Hepatocyte (in vitro differentiated cells): ENCODE measurements at regions not wholly inside any gene's neighbourhood (a gene's known extent, or its start where the extent isn't known, plus 50 kb on each side); places are given as distances from the start of the nearest gene placed in this dataset.

ENCODE experiments used
- DNase-seq: peaks from one replicate; pipeline ENCODE4 v3.0.0-alpha.2; 2016; ENCODE audit warnings: low spot score
- H2AFZ ChIP-seq: fragments of 200-600 bp; sonication (generic); 2 replicates; pipeline ENCODE4 v1.6.0; 2016; ENCODE audit warnings: antibody characterized with exemption, mild to moderate bottlenecking
- H3K27ac ChIP-seq: fragments of 200-600 bp; sonication (generic); 2 replicates; pipeline ENCODE4 v1.5.1; 2016; ENCODE audit warnings: mild to moderate bottlenecking
- H3K27me3 ChIP-seq: fragments of 200-600 bp; sonication (generic); 2 replicates; pipeline ENCODE4 v1.6.1; 2016
- H3K36me3 ChIP-seq: fragments of 200-600 bp; sonication (generic); replicated peaks from 2 replicates; pipeline ENCODE4 v1.5.1; 2016; ENCODE audit warnings: low read depth; ENCODE audit not compliant: insufficient read depth
- H3K4me1 ChIP-seq: fragments of 200-600 bp; sonication (generic); 2 replicates; pipeline ENCODE4 v1.5.1; 2016; ENCODE audit warnings: mild to moderate bottlenecking, moderate library complexity; ENCODE audit not compliant: insufficient read depth
- H3K4me2 ChIP-seq: fragments of 200-600 bp; sonication (generic); 2 replicates; pipeline ENCODE4 v1.6.0; 2016
- H3K4me3 ChIP-seq: fragments of 200-600 bp; sonication (generic); 2 replicates; pipeline ENCODE4 v1.5.1; 2016; ENCODE audit warnings: mild to moderate bottlenecking
- H3K79me2 ChIP-seq: fragments of 200-600 bp; sonication (generic); 2 replicates; pipeline ENCODE4 v1.6.0; 2017; ENCODE audit warnings: mild to moderate bottlenecking
- H3K9me2 ChIP-seq: fragments of 200-600 bp; sonication (generic); replicated peaks from 2 replicates; pipeline ENCODE4 v1.6.0; 2017; ENCODE audit warnings: mild to moderate bottlenecking; ENCODE audit not compliant: insufficient read depth
- H3K9me3 ChIP-seq: fragments of 200-600 bp; sonication (generic); 2 replicates; pipeline ENCODE4 v1.5.1; 2016; ENCODE audit warnings: low read depth, mild to moderate bottlenecking
- H4K20me1 ChIP-seq: fragments of 200-600 bp; sonication (generic); 2 replicates; pipeline ENCODE4 v1.6.0; 2016; ENCODE audit warnings: mild to moderate bottlenecking; ENCODE audit not compliant: insufficient read depth, poor library complexity, severe bottlenecking
- EZH2 ChIP-seq: fragments of 200-600 bp; sonication (generic); IDR thresholded peaks from 2 replicates; pipeline ENCODE4 v1.6.1; 2016; ENCODE audit warnings: antibody characterized with exemption, mild to moderate bottlenecking, borderline replicate concordance
- EZH2phosphoT487 ChIP-seq: fragments of 200-600 bp; sonication (generic); IDR thresholded peaks from one replicate; pipeline ENCODE4 v1.6.1; 2018; ENCODE audit warnings: antibody characterized with exemption, mild to moderate bottlenecking, low read depth, moderate library complexity; ENCODE audit not compliant: unreplicated experiment, severe bottlenecking
- WGBS: methylation state at CpG from one replicate; pipeline ENCODE4 v1.1.6; 2016; ENCODE audit warnings: low lambda C conversion rate; ENCODE audit errors: missing lambda C conversion rate; 5-methylcytosine and 5-hydroxymethylcytosine counted together
- TF ChIP-seq, protein P1 (sequence below): fragments of 200-600 bp; sonication (generic); IDR thresholded peaks from 2 replicates; pipeline ENCODE4 v1.5.1; 2016; ENCODE audit warnings: antibody characterized with exemption, mild to moderate bottlenecking; ENCODE audit not compliant: poor library complexity

DNA sequence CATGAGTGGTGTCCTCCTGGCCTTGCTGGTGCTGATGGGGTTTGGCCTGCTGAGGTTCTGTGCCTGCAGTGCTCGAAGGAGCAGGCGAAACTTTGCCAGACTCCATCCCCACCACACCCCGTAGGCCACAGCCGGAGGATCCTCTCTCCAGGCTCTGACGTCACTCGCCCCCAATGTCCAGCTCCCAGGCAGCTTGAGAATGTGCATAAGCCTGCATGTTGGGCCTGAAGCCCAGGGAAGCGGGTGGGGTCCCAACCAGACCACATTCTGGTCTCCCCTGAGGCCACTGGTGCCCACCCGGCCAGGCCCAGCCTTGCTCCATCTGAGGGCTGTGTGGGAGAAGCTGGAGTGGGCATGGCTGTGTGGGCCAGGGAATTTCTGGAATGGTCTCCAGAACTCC is 109.8 kb downstream of the ASB7 start:
- H3K9me3 ChIP-seq, result no peaks in the 10 kb centered on the region
- H4K20me1 ChIP-seq, result no peaks in the 10 kb centered on the region
- no peak for TF ChIP-seq EZH2
- TF ChIP-seq, protein P1, sequence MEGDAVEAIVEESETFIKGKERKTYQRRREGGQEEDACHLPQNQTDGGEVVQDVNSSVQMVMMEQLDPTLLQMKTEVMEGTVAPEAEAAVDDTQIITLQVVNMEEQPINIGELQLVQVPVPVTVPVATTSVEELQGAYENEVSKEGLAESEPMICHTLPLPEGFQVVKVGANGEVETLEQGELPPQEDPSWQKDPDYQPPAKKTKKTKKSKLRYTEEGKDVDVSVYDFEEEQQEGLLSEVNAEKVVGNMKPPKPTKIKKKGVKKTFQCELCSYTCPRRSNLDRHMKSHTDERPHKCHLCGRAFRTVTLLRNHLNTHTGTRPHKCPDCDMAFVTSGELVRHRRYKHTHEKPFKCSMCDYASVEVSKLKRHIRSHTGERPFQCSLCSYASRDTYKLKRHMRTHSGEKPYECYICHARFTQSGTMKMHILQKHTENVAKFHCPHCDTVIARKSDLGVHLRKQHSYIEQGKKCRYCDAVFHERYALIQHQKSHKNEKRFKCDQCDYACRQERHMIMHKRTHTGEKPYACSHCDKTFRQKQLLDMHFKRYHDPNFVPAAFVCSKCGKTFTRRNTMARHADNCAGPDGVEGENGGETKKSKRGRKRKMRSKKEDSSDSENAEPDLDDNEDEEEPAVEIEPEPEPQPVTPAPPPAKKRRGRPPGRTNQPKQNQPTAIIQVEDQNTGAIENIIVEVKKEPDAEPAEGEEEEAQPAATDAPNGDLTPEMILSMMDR, result no peak
- no peak for TF ChIP-seq EZH2phosphoT487
- no peaks in the 10 kb centered on the region for H3K27me3 ChIP-seq
- no peaks in the 10 kb centered on the region for H3K36me3 ChIP-seq
- H3K4me3 ChIP-seq, result no peak overlapping the region
- H2AFZ ChIP-seq, result no peak overlapping the region
- no peaks in the 10 kb centered on the region for H3K9me2 ChIP-seq
- H3K79me2 ChIP-seq, result no peaks in the 10 kb centered on the region
- H3K27ac ChIP-seq, result peak overlapping the region; percentile 88
- H3K4me2 ChIP-seq, result no peak overlapping the region
- 90% methylated on average over 8 of the region's 8 CpGs for whole genome bisulfite sequencing
- peaks cover 15% of the 10 kb centered on the region for H3K4me1 ChIP-seq
- DNase-seq, result no peak

DNA sequence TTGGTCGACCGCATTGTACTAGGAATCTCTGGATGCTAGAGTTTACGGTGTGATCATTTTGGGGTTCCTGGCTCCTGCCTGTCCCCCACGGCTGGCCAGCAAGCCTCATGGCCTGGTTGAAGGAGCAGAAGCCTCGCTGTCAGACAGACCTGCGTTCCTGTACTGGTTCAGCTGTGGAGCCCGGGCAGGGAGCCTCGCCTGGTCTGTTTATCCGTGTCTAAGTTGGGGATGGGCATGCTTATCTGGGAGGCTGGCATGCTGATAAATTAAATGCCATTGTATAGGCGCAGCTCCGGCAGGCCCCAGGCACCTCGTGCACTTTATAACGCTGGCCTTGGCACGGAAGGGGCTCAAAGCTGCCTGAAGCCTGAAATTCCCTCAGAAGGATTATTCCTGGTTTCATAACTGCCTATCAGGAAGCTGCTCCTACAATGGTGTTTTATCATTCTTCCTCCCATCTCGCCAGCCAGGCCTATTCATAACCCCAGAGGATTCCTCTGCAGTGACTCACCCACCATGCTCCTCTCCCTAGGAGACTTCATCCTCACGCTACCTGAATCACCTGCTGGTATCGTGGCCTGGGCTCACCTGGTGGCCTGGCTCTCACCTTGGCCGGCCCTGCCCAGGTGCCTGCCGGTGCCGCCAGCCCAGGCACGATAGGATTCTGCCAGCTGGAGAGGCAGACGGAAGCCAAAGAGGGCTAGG is 110.9 kb downstream of the ASB7 start:
- Histone ChIP-seq H3K9me2 (no peaks in the 10 kb centered on the region), H4K20me1 (no peaks in the 10 kb centered on the region), H3K4me1 (peaks cover 15% of the 10 kb centered on the region), H3K4me3 (no peak overlapping the region), H3K27me3 (no peaks in the 10 kb centered on the region), H3K27ac (peak overlapping the region; percentile 88), H3K79me2 (no peaks in the 10 kb centered on the region), H2AFZ (no peak overlapping the region), H3K36me3 (no peaks in the 10 kb centered on the region), H3K9me3 (no peaks in the 10 kb centered on the region), H3K4me2 (no peak overlapping the region)
- 71% methylated on average over 22 of the region's 22 CpGs for WGBS
- peak; percentile 88 for DNase-seq
- TF ChIP-seq, protein P1, result no peak
- no peak for TF ChIP-seq EZH2phosphoT487
- TF ChIP-seq EZH2, result no peak

DNA sequence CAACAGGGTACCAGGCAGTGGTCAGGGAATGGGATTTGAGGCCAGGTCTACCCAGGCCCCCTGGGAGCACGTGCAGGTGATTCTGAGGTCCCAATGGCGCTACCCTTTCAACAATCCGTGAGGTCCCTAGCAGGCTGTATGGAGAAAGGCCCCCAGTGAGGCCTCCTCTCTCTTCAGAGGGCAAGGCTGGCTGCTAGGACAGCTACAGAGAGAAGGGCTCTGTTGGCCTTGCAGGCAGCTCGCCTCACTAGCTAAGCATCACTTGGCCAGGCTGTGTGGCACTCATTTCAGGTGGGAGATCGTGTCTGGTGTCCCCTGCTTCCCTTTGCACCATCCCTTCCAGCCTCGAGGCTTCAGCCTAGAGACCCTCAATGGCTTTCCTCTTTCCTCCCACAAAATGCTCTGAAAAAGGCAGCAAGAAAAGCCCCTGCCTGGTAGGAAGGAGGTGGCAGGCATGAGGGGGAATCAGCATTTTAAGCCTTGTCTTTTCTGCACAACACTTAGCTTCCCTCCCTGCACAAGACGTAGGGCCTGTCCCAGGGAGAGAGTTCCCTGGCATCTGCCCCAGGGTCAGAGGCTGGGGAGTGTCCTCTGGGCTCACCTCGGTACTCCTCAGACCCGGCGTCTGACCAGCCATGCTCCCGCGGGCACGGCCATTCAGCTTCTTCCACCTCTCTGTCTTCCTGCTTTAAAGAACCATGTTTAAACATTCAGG is 111.8 kb downstream of the ASB7 start:
- H3K27ac ChIP-seq, result peak overlapping the region; percentile 52
- 91% methylated on average over 13 of the region's 13 CpGs for WGBS
- H4K20me1 ChIP-seq, result no peaks in the 10 kb centered on the region
- H3K4me2 ChIP-seq, result no peak overlapping the region
- H3K79me2 ChIP-seq, result no peaks in the 10 kb centered on the region
- no peak for DNase-seq
- H3K27me3 ChIP-seq, result no peaks in the 10 kb centered on the region
- H3K4me3 ChIP-seq, result no peak overlapping the region
- H3K36me3 ChIP-seq, result no peaks in the 10 kb centered on the region
- peaks cover 15% of the 10 kb centered on the region for H3K4me1 ChIP-seq
- no peak overlapping the region for H2AFZ ChIP-seq
- H3K9me3 ChIP-seq, result no peaks in the 10 kb centered on the region
- TF ChIP-seq EZH2phosphoT487 (no peak), EZH2 (no peak)
- TF ChIP-seq, protein P1, result no peak
- H3K9me2 ChIP-seq, result no peaks in the 10 kb centered on the region
